Lower leg skin (tissue), 3 donors: ENCODE measurements at regions not wholly inside any gene's neighbourhood (a gene's known extent, or its start where the extent isn't known, plus 50 kb on each side); places are given as distances from the start of the nearest gene placed in this dataset.

Experiments
- CTCF ChIP-seq, 3 donors: fragments of 450-650 bp; IDR thresholded peaks; one replicate each; pipeline ENCODE4 v1.5.1; 2016; ENCODE audit warnings: antibody characterized with exemption in 3 of 3, mild to moderate bottlenecking in 3 of 3, moderate library complexity in 2 of 3
- POLR2A ChIP-seq, 2 donors: fragments of 450-650 bp; IDR thresholded peaks; one replicate each; pipeline ENCODE4 v1.6.1; 2016 to 2017; ENCODE audit warnings: antibody characterized with exemption in 2 of 2, mild to moderate bottlenecking in 1 of 2, moderate library complexity in 1 of 2

GRCh38 chr13:40159736-40160135, 504.3 kb downstream of the COG6 start:
- no peak for TF ChIP-seq CTCF (IDR thresholded peaks at IDR 0.05)
- TF ChIP-seq POLR2A (IDR thresholded peaks at IDR 0.05), result no peak
